Sigmoid colon (tissue), 3 donors: ENCODE measurements at regions not wholly inside any gene's neighbourhood (a gene's known extent, or its start where the extent isn't known, plus 50 kb on each side); places are given as distances from the start of the nearest gene placed in this dataset.

ENCODE experiments used
- POLR2A ChIP-seq, 2 donors: fragments of 450-650 bp; IDR thresholded peaks; one replicate each; pipeline ENCODE4 v1.6.1; 2016; ENCODE audit warnings: antibody characterized with exemption in 2 of 2, mild to moderate bottlenecking in 2 of 2, moderate library complexity in 2 of 2
- TF ChIP-seq, protein P1 (sequence below), 4 experiments: fragments of 450-650 bp in 3 of 4; fragments of 200-600 bp in 1 of 4; IDR thresholded peaks; one replicate each; pipeline ENCODE4 v1.5.1; 2016 to 2019; ENCODE audit warnings: antibody characterized with exemption in 4 of 4, mild to moderate bottlenecking in 3 of 4, moderate library complexity in 2 of 4

DNA sequence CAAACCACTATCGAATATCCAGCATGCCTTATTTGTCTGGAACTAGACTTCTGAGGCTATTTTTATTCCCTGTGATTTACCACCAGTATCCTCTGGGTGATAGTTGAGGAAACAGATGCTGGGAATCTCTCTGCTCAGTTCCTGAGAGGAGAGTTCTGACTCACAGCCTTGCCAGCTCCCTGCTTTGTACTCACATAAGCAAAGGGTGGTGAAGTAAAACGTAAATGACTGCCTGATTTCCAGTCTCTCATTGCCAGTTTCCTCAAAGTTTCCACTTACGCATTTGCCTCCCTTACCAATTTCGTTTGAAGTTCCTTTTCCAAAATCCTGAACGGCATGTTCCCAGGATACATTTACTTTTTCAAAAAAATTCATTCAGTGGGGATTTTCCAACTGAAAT lies 69.2 kb upstream of the HNRNPA3 start:
- TF ChIP-seq, protein P1, sequence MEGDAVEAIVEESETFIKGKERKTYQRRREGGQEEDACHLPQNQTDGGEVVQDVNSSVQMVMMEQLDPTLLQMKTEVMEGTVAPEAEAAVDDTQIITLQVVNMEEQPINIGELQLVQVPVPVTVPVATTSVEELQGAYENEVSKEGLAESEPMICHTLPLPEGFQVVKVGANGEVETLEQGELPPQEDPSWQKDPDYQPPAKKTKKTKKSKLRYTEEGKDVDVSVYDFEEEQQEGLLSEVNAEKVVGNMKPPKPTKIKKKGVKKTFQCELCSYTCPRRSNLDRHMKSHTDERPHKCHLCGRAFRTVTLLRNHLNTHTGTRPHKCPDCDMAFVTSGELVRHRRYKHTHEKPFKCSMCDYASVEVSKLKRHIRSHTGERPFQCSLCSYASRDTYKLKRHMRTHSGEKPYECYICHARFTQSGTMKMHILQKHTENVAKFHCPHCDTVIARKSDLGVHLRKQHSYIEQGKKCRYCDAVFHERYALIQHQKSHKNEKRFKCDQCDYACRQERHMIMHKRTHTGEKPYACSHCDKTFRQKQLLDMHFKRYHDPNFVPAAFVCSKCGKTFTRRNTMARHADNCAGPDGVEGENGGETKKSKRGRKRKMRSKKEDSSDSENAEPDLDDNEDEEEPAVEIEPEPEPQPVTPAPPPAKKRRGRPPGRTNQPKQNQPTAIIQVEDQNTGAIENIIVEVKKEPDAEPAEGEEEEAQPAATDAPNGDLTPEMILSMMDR (IDR thresholded peaks at IDR 0.05) = no peak
- TF ChIP-seq POLR2A (IDR thresholded peaks at IDR 0.05) = no peak
